Heart left ventricle (tissue), 16 donors: ENCODE measurements at regions not wholly inside any gene's neighbourhood (a gene's known extent, or its start where the extent isn't known, plus 50 kb on each side); places are given as distances from the start of the nearest gene placed in this dataset.

Source experiments
- ATAC-seq, 4 donors: fragments of 200-7000 bp; cut with Tn5 transposase; one replicate each; pipeline ENCODE4 v1.9.1; 2020 to 2022; ENCODE audit warnings: moderate library complexity in 4 of 4, mild to moderate bottlenecking in 3 of 4, moderate number of reproducible peaks in 1 of 4
- DNase-seq, 5 donors: peaks; one replicate each; pipeline ENCODE4 v3.0.0-alpha.2; 2020
- H3K27ac ChIP-seq, 12 donors: fragments of 200-600 bp; sonication (generic) in 4 of 12; one replicate each; pipeline versions ENCODE4 v1.5.0 to v1.8.0; 2016 to 2022; ENCODE audit warnings: mild to moderate bottlenecking in 2 of 12
- H3K27me3 ChIP-seq, 9 donors: fragments of 200-600 bp; sonication (generic) in 2 of 9; one replicate each; pipeline versions ENCODE4 v1.5.1 to v1.8.0; 2016 to 2022; ENCODE audit warnings: mild to moderate bottlenecking in 3 of 9
- H3K36me3 ChIP-seq, 9 donors: fragments of 200-600 bp; sonication (generic) in 2 of 9; one replicate each; pipeline versions ENCODE4 v1.5.0 to v1.8.0; 2018 to 2022; ENCODE audit warnings: mild to moderate bottlenecking in 2 of 9
- H3K4me1 ChIP-seq, 12 donors: fragments of 200-600 bp; sonication (generic) in 4 of 12; one replicate each; pipeline versions ENCODE4 v1.5.0 to v1.8.0; 2016 to 2022; ENCODE audit warnings: mild to moderate bottlenecking in 3 of 12
- H3K4me3 ChIP-seq, 12 donors: fragments of 200-600 bp; sonication (generic) in 4 of 12; one replicate each; pipeline versions ENCODE4 v1.5.0 to v1.8.0; 2017 to 2022; ENCODE audit warnings: mild to moderate bottlenecking in 9 of 12, moderate library complexity in 4 of 12
- H3K9me3 ChIP-seq, 12 donors: fragments of 200-600 bp; sonication (generic) in 4 of 12; one replicate each; pipeline versions ENCODE4 v1.5.0 to v1.8.0; 2016 to 2022; ENCODE audit warnings: mild to moderate bottlenecking in 1 of 12
- POLR2A ChIP-seq, 2 donors: fragments of 450-650 bp; IDR thresholded peaks; one replicate each; pipeline ENCODE4 v1.6.1; 2017; ENCODE audit warnings: antibody characterized with exemption in 2 of 2, mild to moderate bottlenecking in 2 of 2, moderate library complexity in 2 of 2
- WGBS, 4 donors: extraction: QIAGEN DNeasy Blood & Tissue Kit in 2 of 4; methylation state at CpG; one replicate each; pipeline versions ENCODE4 v1.1.5 to v1.1.7; 2013 to 2018; 5-methylcytosine and 5-hydroxymethylcytosine counted together
- intact Hi-C, 10 donors: fragments of 100-400 bp; cut with DNase I; formaldehyde crosslinking; loops; one replicate each; pipeline versions ENCODE4 v1.11.1 to v1.14.2; 2022
- TF ChIP-seq, protein P1 (sequence below), 12 donors: fragments of 200-600 bp; sonication (generic) in 4 of 12; IDR thresholded peaks; one replicate each; pipeline versions ENCODE4 v1.5.0 to v1.8.0; 2018 to 2022; ENCODE audit warnings: antibody characterized with exemption in 12 of 12, mild to moderate bottlenecking in 5 of 12
- donor health status: ischemic (EF 13 %, LVEDD 7.1; RV severe dilation, severe dysfunction).
- donor health status: healthy with polysubstance abuse.
- donor health status: DM: no; HTN: yes; CAD: no.
- donor health status: DM: no; HTN: no; CAD: no.
- donor health status: ischemic (EF 25% LVEDD 6.9; RV normal size, moderate dysfunction).
- donor health status: ischemic (EF 25% LVEDD 5.7; RV mildly dilated, moderate dysfunction).
- donor health status: healthy.
- donor health status: DM: yes; HTN: yes; CAD: no.
- donor health status: ischemic (EF 35%, LVEDD 5.7; RV mildly dilated, moderate dysfunction).
- donor health status: nonischemic (EF 11% LVEDD 7.7; RV severe dilation, severe dysfunction).
- donor health status: DM: yes; HTN: yes; CAD: no.
- donor health status: PGD.
- donor health status: ischemic (EF 29% LVEDD 5.4; RV normal size, mild dysfunction).
- donor health status: nonischemic (EF 23%, LVEDD 6.1; RV moderate dilation, normal function).

DNA sequence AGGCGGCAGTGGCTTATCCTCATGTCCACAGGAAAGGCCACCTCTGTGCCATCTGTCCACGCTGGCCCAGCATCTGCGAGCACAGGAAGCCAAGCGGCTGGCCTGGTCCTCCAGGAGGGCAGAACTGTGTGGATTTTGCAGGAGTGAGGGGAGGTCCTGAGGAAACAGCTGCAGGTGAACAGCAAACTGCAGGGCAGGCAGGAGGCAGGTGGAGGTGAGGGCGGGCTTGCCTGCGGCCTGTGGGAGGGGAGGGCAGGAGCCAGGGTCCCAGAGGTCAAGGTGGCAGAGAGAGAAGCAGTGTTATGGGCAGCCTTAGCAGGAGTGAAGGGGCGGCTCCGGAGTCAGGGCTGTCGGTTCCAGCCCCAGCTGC lies 369.7 kb downstream of the SHANK2 start:
- Histone ChIP-seq H3K4me1 (peaks cover 0 to 5% (median 0%) of the 10 kb centered on the region in 12 donors), H3K4me3 (no peak overlapping the region), H3K9me3 (no peaks in the 10 kb centered on the region), H3K27ac (no peak overlapping the region), H3K27me3 (peaks cover 0 to 31% (median 0%) of the 10 kb centered on the region in 9 donors), H3K36me3 (no peaks in the 10 kb centered on the region)
- DNase-seq = no peak
- WGBS, 4 donors = 75 to 86% (median 80%) methylated on average over 7 to 9 of the region's 9 CpGs
- no peak for ATAC-seq
- no peak for TF ChIP-seq POLR2A (IDR thresholded peaks at IDR 0.05)
- TF ChIP-seq, protein P1, sequence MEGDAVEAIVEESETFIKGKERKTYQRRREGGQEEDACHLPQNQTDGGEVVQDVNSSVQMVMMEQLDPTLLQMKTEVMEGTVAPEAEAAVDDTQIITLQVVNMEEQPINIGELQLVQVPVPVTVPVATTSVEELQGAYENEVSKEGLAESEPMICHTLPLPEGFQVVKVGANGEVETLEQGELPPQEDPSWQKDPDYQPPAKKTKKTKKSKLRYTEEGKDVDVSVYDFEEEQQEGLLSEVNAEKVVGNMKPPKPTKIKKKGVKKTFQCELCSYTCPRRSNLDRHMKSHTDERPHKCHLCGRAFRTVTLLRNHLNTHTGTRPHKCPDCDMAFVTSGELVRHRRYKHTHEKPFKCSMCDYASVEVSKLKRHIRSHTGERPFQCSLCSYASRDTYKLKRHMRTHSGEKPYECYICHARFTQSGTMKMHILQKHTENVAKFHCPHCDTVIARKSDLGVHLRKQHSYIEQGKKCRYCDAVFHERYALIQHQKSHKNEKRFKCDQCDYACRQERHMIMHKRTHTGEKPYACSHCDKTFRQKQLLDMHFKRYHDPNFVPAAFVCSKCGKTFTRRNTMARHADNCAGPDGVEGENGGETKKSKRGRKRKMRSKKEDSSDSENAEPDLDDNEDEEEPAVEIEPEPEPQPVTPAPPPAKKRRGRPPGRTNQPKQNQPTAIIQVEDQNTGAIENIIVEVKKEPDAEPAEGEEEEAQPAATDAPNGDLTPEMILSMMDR (IDR thresholded peaks at IDR 0.05) = no peak
- intact Hi-C loops = no loop called here

- Histone ChIP-seq H3K4me1 (peaks cover 0 to 5% (median 0%) of the 10 kb centered on the region in 12 donors), H3K36me3 (no peaks in the 10 kb centered on the region), H3K27ac (no peak overlapping the region), H3K9me3 (no peaks in the 10 kb centered on the region), H3K27me3 (peaks cover 0 to 31% (median 0%) of the 10 kb centered on the region in 9 donors), H3K4me3 (no peak overlapping the region)
- no peak for DNase-seq
- ATAC-seq = no peak
- TF ChIP-seq, protein P1 (IDR thresholded peaks at IDR 0.05) = no peak
- no peak for TF ChIP-seq POLR2A (IDR thresholded peaks at IDR 0.05)
- intact Hi-C loops = no loop called here
- 83 to 89% (median 85%) methylated on average over 11 of the region's 11 CpGs for WGBS, 4 donors
Observed at GRCh38 chr11:70883323-70883940, 368.9 kb downstream of the SHANK2 start.

- H3K4me1 ChIP-seq = peaks cover 0 to 5% (median 0%) of the 10 kb centered on the region in 12 donors
- TF ChIP-seq POLR2A (IDR thresholded peaks at IDR 0.05) = no peak
- TF ChIP-seq, protein P1 (IDR thresholded peaks at IDR 0.05) = no peak
- peaks cover 0 to 30% (median 0%) of the 10 kb centered on the region in 9 donors for H3K27me3 ChIP-seq
- WGBS, 4 donors = 51 to 65% (median 61%) methylated on average over 9 to 12 of the region's 12 CpGs
- DNase-seq = peak in 3 of 5 donors; percentile 16 to 56 (median 34)
- ATAC-seq = peak in 3 of 4 donors; percentile 23 to 78 (median 54)
- no peaks in the 10 kb centered on the region for H3K9me3 ChIP-seq
- no peak overlapping the region for H3K4me3 ChIP-seq
- intact Hi-C loops = no loop called here
- no peak overlapping the region for H3K27ac ChIP-seq
- H3K36me3 ChIP-seq = no peaks in the 10 kb centered on the region
Observed at GRCh38 chr11:70883973-70884623, 368.3 kb downstream of the SHANK2 start.
